Osteocyte (in vitro differentiated cells): ENCODE measurements at regions not wholly inside any gene's neighbourhood (a gene's known extent, or its start where the extent isn't known, plus 50 kb on each side); places are given as distances from the start of the nearest gene placed in this dataset.

ENCODE experiments used
- DNase-seq: peaks from one replicate; pipeline ENCODE4 v3.0.0; 2021; ENCODE audit warnings: mixed read lengths; ENCODE audit not compliant: unreplicated experiment; ENCODE audit errors: extremely low spot score
- H3K27ac Mint-ChIP-seq: one replicate; pipeline ENCODE4 v1.8.0; 2021; ENCODE audit warnings: mild to moderate bottlenecking, mixed read lengths; ENCODE audit not compliant: unreplicated experiment
- H3K27me3 Mint-ChIP-seq: one replicate; pipeline ENCODE4 v1.8.0; 2021; ENCODE audit warnings: mixed read lengths; ENCODE audit not compliant: unreplicated experiment
- H3K36me3 Mint-ChIP-seq: one replicate; pipeline ENCODE4 v1.8.0; 2021; ENCODE audit warnings: mixed read lengths; ENCODE audit not compliant: unreplicated experiment
- H3K4me1 Mint-ChIP-seq: one replicate; pipeline ENCODE4 v1.8.0; 2021; ENCODE audit warnings: mixed read lengths; ENCODE audit not compliant: unreplicated experiment
- H3K4me3 Mint-ChIP-seq: one replicate; pipeline ENCODE4 v1.8.0; 2021; ENCODE audit warnings: mild to moderate bottlenecking, moderate library complexity, mixed read lengths; ENCODE audit not compliant: unreplicated experiment
- H3K9me3 Mint-ChIP-seq: one replicate; pipeline ENCODE4 v1.8.0; 2021; ENCODE audit warnings: mixed read lengths; ENCODE audit not compliant: unreplicated experiment
- TF ChIP-seq, protein P1 (sequence below): fragments of 200-600 bp; sonication (generic); IDR thresholded peaks from 2 replicates; pipeline ENCODE4 v1.5.0; 2021; ENCODE audit warnings: antibody characterized with exemption, mild to moderate bottlenecking, moderate library complexity

DNA sequence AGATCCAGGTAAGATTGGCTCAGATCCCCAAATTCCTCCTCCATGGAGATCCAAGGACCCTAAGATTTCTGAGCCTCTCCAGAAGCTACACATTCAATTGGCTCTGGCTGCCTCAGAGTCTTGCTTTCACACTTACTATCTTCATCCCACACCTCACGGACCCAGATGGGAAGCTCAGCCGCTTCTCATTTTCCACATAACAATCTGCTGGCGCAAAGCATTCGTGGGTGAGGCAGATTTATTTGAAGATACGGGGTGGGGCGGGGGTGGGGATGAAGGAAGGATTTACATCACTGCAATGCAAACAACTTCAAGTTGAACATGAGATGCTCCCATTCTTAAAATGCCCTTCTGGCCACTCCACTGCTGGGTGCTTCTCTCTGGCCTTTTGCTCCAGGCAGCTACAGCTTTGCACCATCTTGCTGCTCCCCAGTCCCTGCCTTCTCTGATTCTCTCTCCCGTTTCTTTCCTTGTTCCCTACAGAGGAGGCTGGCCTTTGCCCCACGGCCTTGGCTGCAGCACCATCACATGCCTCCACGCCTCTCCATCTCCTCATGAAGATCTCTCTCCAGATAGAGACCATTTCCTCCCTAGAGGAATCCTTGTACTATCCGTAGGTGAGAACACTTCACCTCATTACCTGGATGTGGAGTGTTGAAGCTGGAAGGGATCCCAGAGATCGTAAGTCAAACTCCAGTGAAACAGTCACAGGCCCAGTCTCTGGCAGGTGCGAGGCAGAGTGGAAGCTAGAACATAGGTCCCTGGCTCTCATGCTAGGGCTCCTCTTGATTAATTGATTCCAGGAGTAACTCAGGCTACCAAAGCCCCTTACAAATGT is 175.9 kb downstream of the RPLP1 start:
- TF ChIP-seq, protein P1, sequence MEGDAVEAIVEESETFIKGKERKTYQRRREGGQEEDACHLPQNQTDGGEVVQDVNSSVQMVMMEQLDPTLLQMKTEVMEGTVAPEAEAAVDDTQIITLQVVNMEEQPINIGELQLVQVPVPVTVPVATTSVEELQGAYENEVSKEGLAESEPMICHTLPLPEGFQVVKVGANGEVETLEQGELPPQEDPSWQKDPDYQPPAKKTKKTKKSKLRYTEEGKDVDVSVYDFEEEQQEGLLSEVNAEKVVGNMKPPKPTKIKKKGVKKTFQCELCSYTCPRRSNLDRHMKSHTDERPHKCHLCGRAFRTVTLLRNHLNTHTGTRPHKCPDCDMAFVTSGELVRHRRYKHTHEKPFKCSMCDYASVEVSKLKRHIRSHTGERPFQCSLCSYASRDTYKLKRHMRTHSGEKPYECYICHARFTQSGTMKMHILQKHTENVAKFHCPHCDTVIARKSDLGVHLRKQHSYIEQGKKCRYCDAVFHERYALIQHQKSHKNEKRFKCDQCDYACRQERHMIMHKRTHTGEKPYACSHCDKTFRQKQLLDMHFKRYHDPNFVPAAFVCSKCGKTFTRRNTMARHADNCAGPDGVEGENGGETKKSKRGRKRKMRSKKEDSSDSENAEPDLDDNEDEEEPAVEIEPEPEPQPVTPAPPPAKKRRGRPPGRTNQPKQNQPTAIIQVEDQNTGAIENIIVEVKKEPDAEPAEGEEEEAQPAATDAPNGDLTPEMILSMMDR: no peak
- H3K4me1 Mint-ChIP-seq: no peaks in the 10 kb centered on the region
- H3K4me3 Mint-ChIP-seq: no peak overlapping the region
- peaks cover 80% of the 10 kb centered on the region for H3K27me3 Mint-ChIP-seq
- no peaks in the 10 kb centered on the region for H3K36me3 Mint-ChIP-seq
- H3K27ac Mint-ChIP-seq: no peak overlapping the region
- peak; percentile 60 for DNase-seq
- no peaks in the 10 kb centered on the region for H3K9me3 Mint-ChIP-seq

DNA sequence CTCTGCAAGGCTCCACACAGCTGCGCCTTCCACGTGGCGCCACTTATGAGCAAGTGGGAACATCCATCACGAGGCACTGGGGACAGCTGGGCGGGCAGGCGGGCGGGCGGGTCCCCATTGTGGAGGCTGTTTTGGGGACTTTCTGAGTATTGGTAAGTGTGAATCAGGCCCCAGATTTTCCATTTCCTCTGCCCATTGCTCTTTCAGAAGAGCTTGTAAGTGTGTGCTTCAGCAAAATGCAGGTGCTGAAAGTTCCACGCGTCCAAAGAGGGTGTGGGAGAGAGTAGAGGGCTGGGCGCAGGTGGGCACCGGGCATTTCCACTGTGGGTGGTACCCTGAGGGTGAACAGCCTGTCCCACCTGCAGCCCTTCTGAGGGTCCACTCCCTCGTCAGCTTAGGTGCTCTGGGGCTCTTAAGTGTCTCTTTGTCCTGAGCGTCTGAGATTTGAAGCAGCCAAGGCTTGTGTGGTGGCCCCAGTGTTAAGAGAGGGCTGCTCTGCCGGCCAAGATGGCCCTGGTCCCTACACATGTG is 177.1 kb downstream of the RPLP1 start:
- Mint-ChIP-seq H3K4me3 (no peak overlapping the region), H3K9me3 (no peaks in the 10 kb centered on the region), H3K4me1 (no peaks in the 10 kb centered on the region), H3K27ac (no peak overlapping the region), H3K27me3 (peaks cover 77% of the 10 kb centered on the region), H3K36me3 (no peaks in the 10 kb centered on the region)
- TF ChIP-seq, protein P1: no peak
- DNase-seq: peak; percentile 53

DNA sequence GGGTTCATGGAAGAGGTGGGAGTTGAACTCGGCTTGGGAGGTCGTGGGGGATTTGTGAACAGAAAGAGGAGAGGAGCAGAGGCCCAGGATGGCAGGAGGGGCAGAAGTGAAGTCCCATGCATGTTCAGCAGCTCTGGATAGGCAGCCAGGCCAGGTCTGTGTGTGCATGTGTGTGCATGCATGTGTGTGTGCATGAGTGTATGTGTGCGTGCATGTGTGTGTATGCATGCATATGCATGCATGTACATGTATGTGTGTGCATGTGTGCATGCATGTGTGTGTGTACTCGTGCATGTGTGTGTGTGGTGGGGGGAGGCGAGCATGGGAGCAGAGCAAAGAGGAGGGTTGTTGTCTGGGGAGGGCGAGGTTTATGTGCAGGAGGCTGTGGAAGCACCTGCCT is 178.4 kb downstream of the RPLP1 start:
- H3K27me3 Mint-ChIP-seq: peaks cover 75% of the 10 kb centered on the region
- H3K27ac Mint-ChIP-seq: no peak overlapping the region
- H3K4me1 Mint-ChIP-seq: no peaks in the 10 kb centered on the region
- no peak overlapping the region for H3K4me3 Mint-ChIP-seq
- TF ChIP-seq, protein P1: no peak
- H3K36me3 Mint-ChIP-seq: no peaks in the 10 kb centered on the region
- peak; percentile 57 for DNase-seq
- no peaks in the 10 kb centered on the region for H3K9me3 Mint-ChIP-seq

DNA sequence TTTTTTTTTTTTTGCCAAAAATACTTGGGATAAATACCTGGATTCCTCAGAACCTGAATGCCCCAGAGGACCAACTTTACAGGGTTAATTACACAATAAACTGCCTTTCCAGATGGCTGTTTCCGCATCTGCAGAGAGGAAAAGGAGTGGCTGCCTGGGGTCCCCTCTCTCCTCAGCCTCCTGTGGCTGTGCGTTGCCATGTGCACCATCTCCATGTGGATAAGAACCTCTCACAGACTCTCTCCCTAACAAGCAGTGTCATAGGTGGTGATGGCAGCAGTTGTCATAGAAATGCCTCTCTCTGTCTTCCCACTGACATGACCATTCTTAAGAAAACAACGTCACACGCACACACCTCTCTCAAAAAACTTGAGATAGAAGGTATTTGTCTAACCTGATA is 179.4 kb downstream of the RPLP1 start:
- no peaks in the 10 kb centered on the region for H3K9me3 Mint-ChIP-seq
- no peaks in the 10 kb centered on the region for H3K4me1 Mint-ChIP-seq
- no peak for DNase-seq
- no peak overlapping the region for H3K4me3 Mint-ChIP-seq
- H3K36me3 Mint-ChIP-seq: no peaks in the 10 kb centered on the region
- peaks cover 76% of the 10 kb centered on the region for H3K27me3 Mint-ChIP-seq
- TF ChIP-seq, protein P1: no peak
- H3K27ac Mint-ChIP-seq: no peak overlapping the region

DNA sequence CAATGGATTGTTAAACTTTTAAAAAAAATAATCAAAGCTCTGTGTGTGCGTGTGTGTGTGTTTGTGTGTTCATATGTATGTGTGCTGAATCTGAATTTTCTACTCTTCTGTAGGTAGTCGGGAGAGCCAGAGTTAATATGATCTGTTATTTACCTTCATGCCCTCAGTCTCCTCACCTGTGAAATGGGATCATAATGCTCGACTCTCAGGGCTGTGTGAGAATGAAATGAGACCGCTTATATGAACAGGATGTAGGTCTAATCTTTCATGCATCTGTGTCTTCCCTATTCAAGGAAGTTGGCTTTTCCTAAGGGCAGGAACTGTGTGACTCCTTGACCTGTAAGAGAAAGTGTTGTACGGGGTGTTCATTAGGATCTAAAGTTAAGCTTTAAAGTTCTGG is 182.2 kb downstream of the RPLP1 start:
- no peaks in the 10 kb centered on the region for H3K4me1 Mint-ChIP-seq
- DNase-seq: no peak
- H3K27me3 Mint-ChIP-seq: peaks cover 83% of the 10 kb centered on the region

More for the DNA sequence above, 182.2 kb downstream of the RPLP1 start:
- no peak overlapping the region for H3K4me3 Mint-ChIP-seq
- H3K36me3 Mint-ChIP-seq: no peaks in the 10 kb centered on the region
- H3K27ac Mint-ChIP-seq: no peak overlapping the region
- H3K9me3 Mint-ChIP-seq: peaks cover under 1% of the 10 kb centered on the region
- TF ChIP-seq, protein P1: no peak
